Activated CD4-positive, alpha-beta T cell treated with anti-CD3 and anti-CD28 coated beads for 48 hours (primary cell): ENCODE measurements at regions not wholly inside any gene's neighbourhood (a gene's known extent, or its start where the extent isn't known, plus 50 kb on each side); places are given as distances from the start of the nearest gene placed in this dataset.

Experiments
- DNase-seq: peaks from one replicate; pipeline ENCODE4 v3.0.0-alpha.2; 2020

GRCh38 chrX:125826774-125827451 lies 339.2 kb downstream of the DCAF12L2 start:
- DNase-seq: no peak

- DNase-seq: no peak
Measured at GRCh38 chrX:125846271-125846670, 319.8 kb downstream of the DCAF12L2 start.

DNA sequence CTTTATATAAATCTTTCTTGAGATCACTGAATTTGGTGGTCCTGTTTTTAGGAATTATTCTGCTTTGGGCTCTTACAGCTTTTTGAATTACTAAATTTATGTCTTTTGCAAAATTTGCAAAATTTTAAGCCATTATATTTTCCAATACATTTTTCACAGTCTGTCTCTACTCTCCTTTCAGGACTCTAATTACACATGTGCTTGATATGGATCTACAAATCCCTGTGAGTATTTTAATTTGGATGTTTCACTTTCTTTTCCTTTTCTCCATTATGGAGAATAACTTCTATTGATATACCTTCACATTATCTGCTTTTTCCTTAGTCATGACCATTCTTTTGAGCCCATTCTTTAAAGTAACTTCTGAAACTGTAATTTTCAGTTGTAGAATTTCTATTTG lies 315.4 kb downstream of the DCAF12L2 start:
- DNase-seq: no peak

DNA sequence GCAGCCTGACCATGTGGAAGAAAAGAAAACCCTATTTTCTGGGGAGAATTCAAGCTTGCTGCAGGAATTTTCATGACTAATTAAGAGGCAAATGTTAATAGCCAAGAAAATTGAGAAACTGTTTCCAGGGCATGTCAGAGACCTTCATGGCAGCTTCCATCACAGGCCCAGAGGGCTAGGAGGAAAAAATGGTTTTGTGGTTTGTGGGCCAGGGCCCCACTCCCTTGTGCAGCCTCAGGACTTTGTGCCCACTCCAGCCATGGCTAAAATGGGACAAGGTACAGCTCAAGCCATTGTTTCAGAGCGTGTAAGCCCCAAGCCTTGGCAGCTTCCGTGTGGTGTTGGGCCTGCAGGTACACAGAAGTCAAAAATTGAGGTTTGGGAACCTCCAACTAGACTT lies 282.9 kb downstream of the DCAF12L2 start:
- no peak for DNase-seq

DNA sequence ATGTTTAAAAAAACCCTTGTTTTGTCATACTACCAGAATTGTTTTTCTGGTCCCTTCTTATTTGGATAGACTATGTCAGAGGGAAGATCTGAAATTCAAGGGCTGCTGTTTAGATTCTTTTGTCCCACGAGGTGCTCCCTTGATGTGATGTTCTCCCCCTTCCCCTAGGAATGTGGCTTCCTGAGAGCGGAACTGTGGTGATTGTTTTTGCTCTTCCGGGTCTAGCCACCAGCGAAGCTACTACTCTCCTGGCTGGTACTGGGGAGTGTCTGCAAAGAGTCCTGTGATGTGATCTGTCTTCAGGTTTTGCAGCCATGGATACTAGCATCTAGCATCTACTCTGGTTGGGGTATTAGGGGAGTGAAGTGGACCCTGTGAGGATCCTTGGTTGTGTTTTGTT lies 271.1 kb downstream of the DCAF12L2 start:
- DNase-seq: no peak

DNA sequence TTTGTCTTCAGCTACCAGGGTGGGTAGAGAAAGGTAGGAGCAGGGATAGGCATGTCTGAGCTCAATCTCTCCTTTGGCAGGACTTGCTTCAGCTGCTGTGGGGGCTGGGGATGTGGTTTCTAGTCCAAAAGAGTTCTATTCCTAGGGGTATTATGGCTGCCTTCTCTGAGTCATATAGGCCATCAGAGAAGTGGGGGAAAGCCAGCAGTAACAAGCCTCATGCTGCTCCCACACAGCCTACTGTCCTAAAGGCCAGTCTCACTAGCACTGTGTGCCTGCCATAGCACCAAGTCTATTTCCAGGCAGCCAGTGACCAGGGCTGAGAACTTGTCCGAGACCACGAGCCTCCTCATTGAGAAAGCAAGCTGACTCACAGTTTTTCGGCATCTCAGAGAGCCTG lies 270.6 kb downstream of the DCAF12L2 start:
- DNase-seq: no peak

DNA sequence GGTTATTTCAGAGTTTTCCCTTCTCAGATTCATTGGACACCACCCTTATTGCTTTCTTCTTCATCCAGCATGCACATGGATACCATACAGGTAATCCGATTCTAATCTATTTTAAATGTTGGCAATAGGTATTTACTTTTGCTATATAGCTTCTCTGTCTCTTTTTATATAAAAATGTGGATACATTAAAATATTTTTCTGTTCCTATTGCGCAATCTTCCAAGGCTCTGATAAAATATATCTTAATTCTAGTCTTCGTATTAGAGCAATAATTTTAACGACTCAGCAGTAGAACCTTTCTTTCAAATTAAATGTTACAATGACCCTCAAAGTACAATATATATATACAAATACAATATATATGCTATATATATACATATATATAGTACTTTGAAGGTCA lies 239.8 kb downstream of the DCAF12L2 start:
- DNase-seq: no peak

- no peak for DNase-seq
Measured at GRCh38 chrX:125940985-125941384, 225.1 kb downstream of the DCAF12L2 start.

- DNase-seq: no peak
Measured at GRCh38 chrX:125947501-125947900, 218.6 kb downstream of the DCAF12L2 start.

GRCh38 chrX:125952973-125953372 lies 213.1 kb downstream of the DCAF12L2 start:
- DNase-seq: no peak

DNA sequence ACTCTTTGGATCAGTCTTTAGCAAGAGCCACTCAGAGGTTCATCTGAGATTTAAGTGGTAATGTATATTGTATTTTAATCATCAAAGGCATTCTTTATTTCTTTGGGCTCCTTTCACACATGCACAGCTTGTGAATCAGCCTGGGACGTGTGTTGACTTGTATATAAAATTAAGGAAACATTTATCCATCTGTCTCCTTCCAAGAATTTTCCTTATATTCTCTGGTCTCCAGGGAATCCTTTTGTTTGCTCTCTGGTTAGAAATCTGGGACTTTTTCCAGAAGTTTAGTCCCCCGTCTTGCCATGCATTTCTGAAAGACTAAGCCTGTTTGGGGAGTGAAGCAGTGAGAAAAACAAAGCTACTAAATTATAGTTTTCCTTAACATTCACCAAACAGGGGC lies 212.3 kb downstream of the DCAF12L2 start:
- DNase-seq: no peak

DNA sequence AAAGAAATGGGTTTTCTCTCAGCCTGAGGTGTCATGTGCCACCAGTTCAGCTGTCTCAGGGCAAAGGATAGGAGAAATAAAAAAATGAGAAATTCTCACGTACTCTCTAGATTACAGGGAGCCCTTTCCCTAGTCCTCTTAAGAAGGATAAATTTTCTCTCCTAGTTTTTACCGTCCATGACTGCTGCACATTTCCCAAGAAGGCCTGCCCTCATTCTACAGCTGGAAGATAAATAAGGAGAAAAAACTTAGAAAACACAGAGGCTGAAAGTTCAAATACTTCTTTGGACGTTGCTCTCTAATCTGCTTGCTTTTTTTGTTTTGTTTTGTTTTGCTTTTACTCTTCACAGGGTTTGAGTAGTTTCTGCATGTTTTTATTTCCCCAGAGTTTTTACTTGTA lies 211.9 kb downstream of the DCAF12L2 start:
- DNase-seq: no peak

GRCh38 chrX:125977851-125978250 lies 188.2 kb downstream of the DCAF12L2 start:
- no peak for DNase-seq

DNA sequence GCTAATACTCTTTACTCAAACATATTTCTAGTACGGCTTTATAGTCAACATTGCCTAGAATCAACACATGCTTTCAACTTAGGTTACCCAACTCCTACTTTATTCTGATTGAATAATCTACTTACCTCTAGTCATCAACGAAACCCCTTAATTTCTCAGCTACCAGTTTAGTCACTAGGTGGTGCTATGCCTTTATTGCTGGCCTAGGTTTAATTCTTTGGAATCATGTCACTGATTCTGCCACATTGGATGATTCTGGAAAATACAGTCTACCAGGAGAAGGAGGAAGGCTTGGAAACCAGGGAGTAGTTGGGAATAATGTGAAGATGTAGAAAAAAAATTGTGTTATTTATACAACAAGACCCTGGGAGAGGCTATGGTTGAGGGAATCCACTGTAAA lies 167.7 kb downstream of the DCAF12L2 start:
- DNase-seq: no peak

DNA sequence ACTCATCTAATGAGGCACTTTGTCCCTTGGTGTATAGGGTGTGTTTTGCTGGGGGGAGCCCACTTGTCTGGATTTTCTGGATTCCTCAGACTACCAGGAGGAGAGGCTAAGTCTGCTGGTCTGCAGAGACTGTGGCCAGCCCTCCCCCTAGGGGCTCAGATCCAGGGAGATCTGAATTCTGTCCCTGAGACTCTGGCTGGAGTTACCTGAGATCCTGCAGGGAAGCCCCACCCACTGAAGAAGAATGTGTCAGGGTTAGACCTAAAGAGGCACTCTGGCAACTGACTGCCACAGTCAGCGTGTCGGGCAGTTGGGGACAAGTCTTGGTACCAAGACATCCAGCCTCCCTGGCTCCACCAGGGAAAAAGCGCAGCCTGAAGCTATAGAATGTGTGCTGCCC lies 138.9 kb downstream of the DCAF12L2 start:
- DNase-seq: no peak

- no peak for DNase-seq
Measured at GRCh38 chrX:126030021-126030420, 136.1 kb downstream of the DCAF12L2 start.

DNA sequence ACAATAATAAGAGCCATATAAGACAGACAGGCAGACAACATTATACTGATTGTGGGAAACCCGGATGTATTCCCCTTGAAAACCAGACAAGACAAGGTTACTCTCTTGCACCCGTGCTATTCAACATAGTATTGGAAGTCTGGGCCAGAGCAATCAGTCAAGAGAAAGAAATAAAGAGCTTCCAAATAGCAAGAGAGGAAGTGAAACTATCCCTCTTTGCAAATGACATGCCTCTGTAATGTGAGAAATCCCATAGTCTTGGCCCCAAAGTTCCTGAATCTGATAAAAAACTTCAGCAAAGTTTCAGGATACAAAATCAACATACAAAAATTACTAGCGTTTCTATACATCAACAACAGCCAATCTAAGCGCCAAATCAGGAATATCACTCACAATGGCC lies 102.1 kb downstream of the DCAF12L2 start:
- DNase-seq: no peak

- no peak for DNase-seq
Measured at GRCh38 chrX:126064901-126065541, 101.1 kb downstream of the DCAF12L2 start.

GRCh38 chrX:126065901-126066660 lies 100.0 kb downstream of the DCAF12L2 start:
- no peak for DNase-seq
